Keratinocyte (primary cell): ENCODE measurements at regions not wholly inside any gene's neighbourhood (a gene's known extent, or its start where the extent isn't known, plus 50 kb on each side); places are given as distances from the start of the nearest gene placed in this dataset.

Experiments used
- DNase-seq: peaks from one replicate; pipeline ENCODE4 v3.0.0-alpha.2; 2011; ENCODE audit warnings: low read depth, missing footprints, low spot score
- FAIRE-seq: peaks from 2 replicates; lab custom pipeline; 2011; peaks lifted over from hg19 to GRCh38; lab: Jason Lieb, UNC
- H2AFZ ChIP-seq: 2 replicates; pipeline ENCODE4 v1.6.0; 2012; ENCODE audit warnings: low read length, control low read depth, inconsistent platforms; ENCODE audit not compliant: control insufficient read depth
- H3K27ac ChIP-seq: 2 replicates; pipeline ENCODE4 v1.5.1; 2011; ENCODE audit warnings: low read length; ENCODE audit not compliant: control insufficient read depth, insufficient read depth
- H3K27me3 ChIP-seq: 3 replicates; pipeline ENCODE4 v1.6.0; 2011; ENCODE audit warnings: low read length; ENCODE audit not compliant: control insufficient read depth, insufficient read depth; ENCODE audit errors: extremely low read depth
- H3K36me3 ChIP-seq, 2 experiments: 2 replicates in 1 of 2; 3 replicates in 1 of 2; pipeline ENCODE4 v1.5.1; 2011; ENCODE audit warnings: low read length in 2 of 2, mild to moderate bottlenecking in 1 of 2; ENCODE audit not compliant: control insufficient read depth in 2 of 2, insufficient read depth in 2 of 2; ENCODE audit errors: extremely low read depth in 1 of 2
- H3K4me1 ChIP-seq: 3 replicates; pipeline ENCODE4 v1.5.1; 2011; ENCODE audit warnings: low read length; ENCODE audit not compliant: control insufficient read depth, insufficient read depth; ENCODE audit errors: extremely low read depth
- H3K4me2 ChIP-seq: 3 replicates; pipeline ENCODE4 v1.6.0; 2011; ENCODE audit warnings: low read depth, low read length; ENCODE audit not compliant: control insufficient read depth, insufficient read depth; ENCODE audit errors: extremely low read depth
- H3K4me3 ChIP-seq, 3 experiments: fragments of 200-600 bp in 1 of 3; sonication (generic) in 1 of 3; 2 replicates in 2 of 3; 3 replicates in 1 of 3; pipeline ENCODE4 v1.5.1; 2011 to 2016; ENCODE audit warnings: low read length in 3 of 3, mild to moderate bottlenecking in 3 of 3, control low read depth in 2 of 3, inconsistent platforms in 1 of 3, low read depth in 1 of 3, mixed read lengths in 1 of 3, mixed run types in 1 of 3, moderate library complexity in 1 of 3; ENCODE audit not compliant: control insufficient read depth in 2 of 3, insufficient read depth in 2 of 3; ENCODE audit errors: extremely low read depth in 1 of 3
- H3K79me2 ChIP-seq: 2 replicates; pipeline ENCODE4 v1.6.0; 2012; ENCODE audit warnings: low read length; ENCODE audit not compliant: control insufficient read depth, insufficient read depth
- H3K9ac ChIP-seq: 3 replicates; pipeline ENCODE4 v1.6.0; 2011; ENCODE audit warnings: low read length; ENCODE audit not compliant: control insufficient read depth, insufficient read depth; ENCODE audit errors: extremely low read depth
- H3K9me1 ChIP-seq: 3 replicates; pipeline ENCODE4 v1.6.0; 2011; ENCODE audit warnings: low read length; ENCODE audit not compliant: control insufficient read depth, insufficient read depth; ENCODE audit errors: extremely low read depth
- H3K9me3 ChIP-seq: 2 replicates; pipeline ENCODE4 v1.5.1; 2012; ENCODE audit warnings: low read depth, low read length; ENCODE audit not compliant: control insufficient read depth
- H4K20me1 ChIP-seq: 3 replicates; pipeline ENCODE4 v1.6.0; 2011; ENCODE audit warnings: low read length; ENCODE audit not compliant: control insufficient read depth, insufficient read depth; ENCODE audit errors: extremely low read depth
- CTCF ChIP-seq, 3 experiments: IDR thresholded peaks in 1 of 3; conservative IDR thresholded peaks in 1 of 3; optimal IDR thresholded peaks in 1 of 3; 2 replicates in 2 of 3; 3 replicates in 1 of 3; pipeline versions ENCODE3 to v1.5.1; 2011; ENCODE audit warnings: low read length in 3 of 3, mild to moderate bottlenecking in 3 of 3, moderate library complexity in 2 of 3, control low read depth in 1 of 3, inconsistent platforms in 1 of 3; ENCODE audit not compliant: insufficient read depth in 2 of 3; ENCODE audit errors: extremely low read depth in 1 of 3
- EZH2 ChIP-seq: IDR thresholded peaks from one replicate; pipeline ENCODE4 v1.6.1; 2012; ENCODE audit warnings: inconsistent platforms, mild to moderate bottlenecking, low read length, moderate library complexity
- dilution Hi-C: fragments of 300-500 bp; cut with MboI; formaldehyde crosslinking; loops from one replicate; pipeline ENCODE4 v1.7.0; 2020; ENCODE audit warnings: low sequenced_read_pairs; ENCODE audit not compliant: extremely low pct_ligation_motif_present

GRCh38 chr6:112990971-112991370 lies 643.8 kb downstream of the RFPL4B start:
- Histone ChIP-seq H3K9me1 (no peaks in the 10 kb centered on the region), H3K27ac (no peak overlapping the region), H4K20me1 (no peaks in the 10 kb centered on the region), H3K79me2 (no peaks in the 10 kb centered on the region), H3K4me3 (no peak overlapping the region), H3K36me3 (no peaks in the 10 kb centered on the region), H3K9ac (no peak overlapping the region), H3K4me2 (no peak overlapping the region), H2AFZ (no peak overlapping the region), H3K27me3 (no peaks in the 10 kb centered on the region), H3K9me3 (no peaks in the 10 kb centered on the region), H3K4me1 (no peaks in the 10 kb centered on the region)
- dilution Hi-C loops: no loop called here
- FAIRE-seq (no peak), DNase-seq (no peak)
- TF ChIP-seq CTCF (optimal IDR thresholded peaks at IDR 0.05 in 1 of 3, IDR thresholded peaks at IDR 0.05 in 1 of 3, conservative IDR thresholded peaks at IDR 0.05 in 1 of 3; ENCODE audit: extremely low read depth in 1 of 3, insufficient read depth in 2 of 3, low read length in 3 of 3) (no peak), EZH2 (no peak)

GRCh38 chr6:112991912-112992311 lies 644.8 kb downstream of the RFPL4B start:
- dilution Hi-C loops: no loop called here
- no peak overlapping the region for H3K9ac ChIP-seq
- no peak overlapping the region for H3K4me2 ChIP-seq
- no peaks in the 10 kb centered on the region for H3K79me2 ChIP-seq
- H3K9me3 ChIP-seq: no peaks in the 10 kb centered on the region
- no peaks in the 10 kb centered on the region for H3K9me1 ChIP-seq
- DNase-seq (no peak), FAIRE-seq (no peak)
- no peak overlapping the region for H3K4me3 ChIP-seq
- no peaks in the 10 kb centered on the region for H3K4me1 ChIP-seq
- H2AFZ ChIP-seq: no peak overlapping the region
- no peaks in the 10 kb centered on the region for H3K36me3 ChIP-seq
- no peak overlapping the region for H3K27ac ChIP-seq
- TF ChIP-seq EZH2: no peak
- no peak for TF ChIP-seq CTCF (optimal IDR thresholded peaks at IDR 0.05 in 1 of 3, IDR thresholded peaks at IDR 0.05 in 1 of 3, conservative IDR thresholded peaks at IDR 0.05 in 1 of 3; ENCODE audit: extremely low read depth in 1 of 3, insufficient read depth in 2 of 3, low read length in 3 of 3)
- no peaks in the 10 kb centered on the region for H4K20me1 ChIP-seq
- H3K27me3 ChIP-seq: no peaks in the 10 kb centered on the region
